Liver (tissue), 8 donors: ENCODE measurements at regions not wholly inside any gene's neighbourhood (a gene's known extent, or its start where the extent isn't known, plus 50 kb on each side); places are given as distances from the start of the nearest gene placed in this dataset.

Experiments used
- DNase-seq: peaks from one replicate; pipeline ENCODE4 v3.0.0-alpha.2; 2017; ENCODE audit warnings: low spot score
- H3K27ac ChIP-seq, 2 donors: one replicate each; pipeline ENCODE4 v1.7.0; 2013; ENCODE audit warnings: inconsistent platforms in 2 of 2, low read length in 2 of 2, control low read depth in 1 of 2, low read depth in 1 of 2, mild to moderate bottlenecking in 1 of 2
- H3K27me3 ChIP-seq, 4 donors: one replicate each; pipeline versions ENCODE4 v1.6.1 to v1.7.0; 2013; ENCODE audit warnings: low read length in 3 of 4, inconsistent platforms in 1 of 4, mild to moderate bottlenecking in 1 of 4, moderate library complexity in 1 of 4; ENCODE audit not compliant: control insufficient read depth in 4 of 4, insufficient read depth in 4 of 4
- H3K36me3 ChIP-seq, 4 donors: one replicate each; pipeline versions ENCODE4 v1.6.1 to v1.7.0; 2013; ENCODE audit warnings: low read length in 3 of 4, mild to moderate bottlenecking in 3 of 4, low read depth in 1 of 4, moderate library complexity in 1 of 4; ENCODE audit not compliant: control insufficient read depth in 4 of 4, insufficient read depth in 3 of 4
- H3K4me1 ChIP-seq, 4 donors: one replicate each; pipeline versions ENCODE4 v1.6.1 to v1.7.0; 2013; ENCODE audit warnings: low read length in 3 of 4, mild to moderate bottlenecking in 3 of 4, moderate library complexity in 1 of 4; ENCODE audit not compliant: control insufficient read depth in 4 of 4, insufficient read depth in 4 of 4
- H3K4me3 ChIP-seq, 3 donors: one replicate each; pipeline versions ENCODE4 v1.6.1 to v1.7.0; 2013; ENCODE audit warnings: low read length in 3 of 3, control low read depth in 1 of 3, low read depth in 1 of 3, mild to moderate bottlenecking in 1 of 3
- H3K9ac ChIP-seq, 2 donors: one replicate each; pipeline ENCODE4 v1.7.0; 2013; ENCODE audit warnings: low read length in 2 of 2, mild to moderate bottlenecking in 2 of 2, moderate library complexity in 2 of 2, control low read depth in 1 of 2, low read depth in 1 of 2
- H3K9me3 ChIP-seq, 4 donors: one replicate each; pipeline versions ENCODE4 v1.6.1 to v1.7.0; 2013; ENCODE audit warnings: low read length in 3 of 4; ENCODE audit not compliant: control insufficient read depth in 4 of 4
- ATF3 ChIP-seq: IDR thresholded peaks from 2 replicates; pipeline ENCODE4 v1.6.1; 2016; ENCODE audit warnings: antibody characterized with exemption
- EGR1 ChIP-seq, 2 donors: IDR thresholded peaks; 2 replicates each; pipeline ENCODE4 v1.6.1; 2016 to 2018; ENCODE audit warnings: antibody characterized with exemption in 2 of 2, low read depth in 2 of 2
- FOXA1 ChIP-seq: IDR thresholded peaks from 2 replicates; pipeline ENCODE4 v1.6.1; 2016; ENCODE audit warnings: antibody characterized with exemption
- FOXA2 ChIP-seq: IDR thresholded peaks from 2 replicates; pipeline ENCODE4 v1.6.1; 2016; ENCODE audit warnings: antibody characterized with exemption
- GABPA ChIP-seq, 2 donors: IDR thresholded peaks in 1 of 2; conservative IDR thresholded peaks in 1 of 2; 2 replicates each; pipeline ENCODE4 v1.6.1; 2016; ENCODE audit warnings: antibody characterized with exemption in 2 of 2, mild to moderate bottlenecking in 1 of 2, moderate library complexity in 1 of 2
- HNF4A ChIP-seq, 2 donors: conservative IDR thresholded peaks; 2 replicates each; pipeline ENCODE4 v1.6.1; 2016; ENCODE audit warnings: antibody characterized with exemption in 2 of 2, mild to moderate bottlenecking in 2 of 2
- HNF4G ChIP-seq: IDR thresholded peaks from 2 replicates; pipeline ENCODE4 v1.6.1; 2016; ENCODE audit warnings: antibody characterized with exemption
- JUND ChIP-seq, 2 donors: IDR thresholded peaks; 2 replicates each; pipeline ENCODE4 v1.6.1; 2016; ENCODE audit warnings: antibody characterized with exemption in 2 of 2
- NR2F2 ChIP-seq: IDR thresholded peaks from 2 replicates; pipeline ENCODE4 v1.6.1; 2016; ENCODE audit warnings: antibody characterized with exemption
- RAD21 ChIP-seq, 2 donors: IDR thresholded peaks; 2 replicates each; pipeline ENCODE4 v1.6.1; 2016; ENCODE audit warnings: antibody characterized with exemption in 2 of 2, mild to moderate bottlenecking in 2 of 2
- REST ChIP-seq: IDR thresholded peaks from 2 replicates; pipeline ENCODE4 v1.6.1; 2016; ENCODE audit warnings: antibody characterized with exemption, mild to moderate bottlenecking
- RXRA ChIP-seq, 2 donors: IDR thresholded peaks; 2 replicates each; pipeline ENCODE4 v1.6.1; 2017 to 2018; ENCODE audit warnings: antibody characterized with exemption in 2 of 2, mild to moderate bottlenecking in 1 of 2
- TAF1 ChIP-seq: conservative IDR thresholded peaks from 2 replicates; pipeline ENCODE4 v1.6.1; 2016; ENCODE audit warnings: antibody characterized with exemption, mild to moderate bottlenecking
- YY1 ChIP-seq: IDR thresholded peaks from 2 replicates; pipeline ENCODE4 v1.6.1; 2016; ENCODE audit warnings: antibody characterized with exemption, mild to moderate bottlenecking
- WGBS: extraction: QIAGEN DNeasy Blood & Tissue Kit; methylation state at CpG from one replicate; pipeline ENCODE4 v1.1.7; 2013; 5-methylcytosine and 5-hydroxymethylcytosine counted together
- TF ChIP-seq, protein P1 (sequence below): IDR thresholded peaks from 2 replicates; pipeline ENCODE4 v1.6.1; 2016; ENCODE audit warnings: antibody characterized with exemption
- TF ChIP-seq, protein P2 (sequence below): IDR thresholded peaks from 2 replicates; pipeline ENCODE4 v1.6.1; 2016; ENCODE audit warnings: antibody characterized with exemption
- TF ChIP-seq, protein P3 (sequence below): fragments of 150-350 bp; IDR thresholded peaks from 2 replicates; pipeline ENCODE4 v1.5.1; 2017; ENCODE audit warnings: improper control_type of control experiment, low read depth, low read length; ENCODE audit not compliant: missing input control
- donor health status: healthy.
- donor health status: healthy.
- donor health status: healthy.
- donor health status: healthy.
- donor health status: healthy.

GRCh38 chr15:81929557-81929956 lies 116.3 kb downstream of the MEX3B start (continued):
- TF ChIP-seq, protein P1, sequence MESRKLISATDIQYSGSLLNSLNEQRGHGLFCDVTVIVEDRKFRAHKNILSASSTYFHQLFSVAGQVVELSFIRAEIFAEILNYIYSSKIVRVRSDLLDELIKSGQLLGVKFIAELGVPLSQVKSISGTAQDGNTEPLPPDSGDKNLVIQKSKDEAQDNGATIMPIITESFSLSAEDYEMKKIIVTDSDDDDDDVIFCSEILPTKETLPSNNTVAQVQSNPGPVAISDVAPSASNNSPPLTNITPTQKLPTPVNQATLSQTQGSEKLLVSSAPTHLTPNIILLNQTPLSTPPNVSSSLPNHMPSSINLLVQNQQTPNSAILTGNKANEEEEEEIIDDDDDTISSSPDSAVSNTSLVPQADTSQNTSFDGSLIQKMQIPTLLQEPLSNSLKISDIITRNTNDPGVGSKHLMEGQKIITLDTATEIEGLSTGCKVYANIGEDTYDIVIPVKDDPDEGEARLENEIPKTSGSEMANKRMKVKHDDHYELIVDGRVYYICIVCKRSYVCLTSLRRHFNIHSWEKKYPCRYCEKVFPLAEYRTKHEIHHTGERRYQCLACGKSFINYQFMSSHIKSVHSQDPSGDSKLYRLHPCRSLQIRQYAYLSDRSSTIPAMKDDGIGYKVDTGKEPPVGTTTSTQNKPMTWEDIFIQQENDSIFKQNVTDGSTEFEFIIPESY, result no peak

GRCh38 chr15:81926981-81927380 lies 118.8 kb downstream of the MEX3B start:
- Histone ChIP-seq H3K9me3 (no peaks in the 10 kb centered on the region), H3K36me3 (no peaks in the 10 kb centered on the region), H3K4me3 (no peak overlapping the region), H3K27ac (no peak overlapping the region), H3K27me3 (no peaks in the 10 kb centered on the region), H3K9ac (no peak overlapping the region), H3K4me1 (no peaks in the 10 kb centered on the region)
- no peak for TF ChIP-seq YY1
- TF ChIP-seq HNF4A (conservative IDR thresholded peaks at IDR 0.05), result no peak
- TF ChIP-seq ATF3, result no peak
- TF ChIP-seq GABPA (IDR thresholded peaks at IDR 0.05 in 1 of 2, conservative IDR thresholded peaks at IDR 0.05 in 1 of 2), result no peak
- TF ChIP-seq RXRA (IDR thresholded peaks at IDR 0.05), result no peak
- TF ChIP-seq, protein P2, sequence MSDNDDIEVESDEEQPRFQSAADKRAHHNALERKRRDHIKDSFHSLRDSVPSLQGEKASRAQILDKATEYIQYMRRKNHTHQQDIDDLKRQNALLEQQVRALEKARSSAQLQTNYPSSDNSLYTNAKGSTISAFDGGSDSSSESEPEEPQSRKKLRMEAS, result no peak
- 88% methylated on average over 6 of the region's 6 CpGs for WGBS
- DNase-seq, result no peak

GRCh38 chr15:81924729-81925128 lies 121.1 kb downstream of the MEX3B start:
- H3K9me3 ChIP-seq, result peaks cover 0 to 6% (median under 1%) of the 10 kb centered on the region in 4 donors
- no peaks in the 10 kb centered on the region for H3K4me1 ChIP-seq
- no peak overlapping the region for H3K27ac ChIP-seq
- 89% methylated on average over 4 of the region's 4 CpGs for WGBS
- H3K9ac ChIP-seq, result no peak overlapping the region
- no peak overlapping the region for H3K4me3 ChIP-seq
- H3K36me3 ChIP-seq, result no peaks in the 10 kb centered on the region
- no peak for DNase-seq
- no peaks in the 10 kb centered on the region for H3K27me3 ChIP-seq
- TF ChIP-seq HNF4G, result no peak

- DNase-seq, result no peak
- H3K9ac ChIP-seq, result no peak overlapping the region
- H3K9me3 ChIP-seq, result peaks cover 0 to 6% (median 4%) of the 10 kb centered on the region in 4 donors
- H3K4me1 ChIP-seq, result no peaks in the 10 kb centered on the region
- no peak overlapping the region for H3K27ac ChIP-seq
- H3K27me3 ChIP-seq, result no peaks in the 10 kb centered on the region
- H3K4me3 ChIP-seq, result no peak overlapping the region
- no peaks in the 10 kb centered on the region for H3K36me3 ChIP-seq
- 82% methylated on average over 4 of the region's 4 CpGs for WGBS
- no peak for TF ChIP-seq HNF4A (conservative IDR thresholded peaks at IDR 0.05)
- no peak for TF ChIP-seq JUND (IDR thresholded peaks at IDR 0.05)
- no peak for TF ChIP-seq RXRA (IDR thresholded peaks at IDR 0.05)
- TF ChIP-seq TAF1, result no peak
- no peak for TF ChIP-seq RAD21 (IDR thresholded peaks at IDR 0.05)
- no peak for TF ChIP-seq NR2F2
- no peak for TF ChIP-seq GABPA (IDR thresholded peaks at IDR 0.05 in 1 of 2, conservative IDR thresholded peaks at IDR 0.05 in 1 of 2)
- no peak for TF ChIP-seq FOXA2
- TF ChIP-seq EGR1 (IDR thresholded peaks at IDR 0.05; ENCODE audit: low read depth in 2 of 2), result no peak
- no peak for TF ChIP-seq FOXA1
- TF ChIP-seq, protein P3, sequence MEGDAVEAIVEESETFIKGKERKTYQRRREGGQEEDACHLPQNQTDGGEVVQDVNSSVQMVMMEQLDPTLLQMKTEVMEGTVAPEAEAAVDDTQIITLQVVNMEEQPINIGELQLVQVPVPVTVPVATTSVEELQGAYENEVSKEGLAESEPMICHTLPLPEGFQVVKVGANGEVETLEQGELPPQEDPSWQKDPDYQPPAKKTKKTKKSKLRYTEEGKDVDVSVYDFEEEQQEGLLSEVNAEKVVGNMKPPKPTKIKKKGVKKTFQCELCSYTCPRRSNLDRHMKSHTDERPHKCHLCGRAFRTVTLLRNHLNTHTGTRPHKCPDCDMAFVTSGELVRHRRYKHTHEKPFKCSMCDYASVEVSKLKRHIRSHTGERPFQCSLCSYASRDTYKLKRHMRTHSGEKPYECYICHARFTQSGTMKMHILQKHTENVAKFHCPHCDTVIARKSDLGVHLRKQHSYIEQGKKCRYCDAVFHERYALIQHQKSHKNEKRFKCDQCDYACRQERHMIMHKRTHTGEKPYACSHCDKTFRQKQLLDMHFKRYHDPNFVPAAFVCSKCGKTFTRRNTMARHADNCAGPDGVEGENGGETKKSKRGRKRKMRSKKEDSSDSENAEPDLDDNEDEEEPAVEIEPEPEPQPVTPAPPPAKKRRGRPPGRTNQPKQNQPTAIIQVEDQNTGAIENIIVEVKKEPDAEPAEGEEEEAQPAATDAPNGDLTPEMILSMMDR, result no peak
- TF ChIP-seq REST, result no peak
Measured at GRCh38 chr15:81923561-81924350, 122.1 kb downstream of the MEX3B start.
